Stimulated activated CD4-positive, alpha-beta T cell treated with anti-CD3 and anti-CD28 coated beads, Interleukin-4, amount 100 ng/mL, for 4 hours (primary cell): ENCODE measurements at regions not wholly inside any gene's neighbourhood (a gene's known extent, or its start where the extent isn't known, plus 50 kb on each side); places are given as distances from the start of the nearest gene placed in this dataset.

Experiments
- DNase-seq, 2 experiments: peaks; one replicate each; pipeline ENCODE4 v3.0.0-alpha.2; 2020

DNA sequence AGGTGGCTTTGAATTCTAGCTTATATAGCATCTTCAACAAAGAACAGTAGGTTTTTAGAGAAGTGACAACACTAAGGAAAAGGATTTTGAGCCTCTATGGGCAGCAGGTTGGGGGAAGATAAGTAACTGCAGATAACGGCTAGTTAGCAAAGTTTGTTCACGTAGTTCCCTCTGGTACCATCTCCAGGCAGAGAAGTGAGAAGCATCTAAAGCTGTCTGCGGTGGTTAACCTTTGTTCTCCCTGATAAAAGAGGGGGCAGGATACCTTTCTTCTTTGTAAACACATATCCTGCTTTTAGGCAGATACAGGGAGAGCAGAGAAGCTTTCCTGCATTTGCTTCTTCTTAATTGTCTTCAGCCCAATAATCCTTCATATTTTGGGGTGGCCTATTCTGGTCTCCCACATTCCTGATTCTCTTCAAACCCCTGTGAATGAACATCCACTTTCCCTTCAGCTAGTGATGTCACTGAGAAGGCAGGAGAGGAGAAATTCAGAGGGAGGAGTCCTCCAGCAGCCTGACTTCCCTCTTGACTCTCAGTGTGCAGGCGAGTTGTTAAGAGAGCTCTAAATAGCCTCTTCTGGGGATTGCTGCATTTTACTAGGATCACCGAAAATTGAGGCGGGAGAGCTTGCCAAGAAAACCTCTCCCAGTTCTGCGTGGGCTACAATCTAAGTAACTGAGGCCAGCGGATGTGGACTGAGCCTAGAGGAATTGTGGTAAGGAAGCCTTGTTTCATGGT is 393.7 kb upstream of the C2CD4B start:
- DNase-seq = no peak

DNA sequence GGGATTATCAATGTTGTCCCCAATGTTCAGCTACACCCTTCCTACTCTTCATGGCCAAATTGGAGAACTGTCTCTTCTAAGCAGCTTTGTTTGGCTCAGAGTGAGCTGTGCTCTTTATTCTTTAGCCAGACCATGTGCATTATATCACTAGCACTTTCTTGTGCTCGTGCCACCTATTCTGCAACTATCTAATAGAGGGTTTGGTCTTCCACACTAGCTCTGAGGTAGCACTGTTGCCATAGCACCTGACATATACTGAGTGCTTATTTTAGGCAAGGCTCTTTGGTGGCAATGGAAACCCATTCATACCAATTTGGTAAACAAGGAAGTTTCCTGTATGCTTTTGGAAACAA is 394.3 kb upstream of the C2CD4B start:
- DNase-seq = no peak

DNA sequence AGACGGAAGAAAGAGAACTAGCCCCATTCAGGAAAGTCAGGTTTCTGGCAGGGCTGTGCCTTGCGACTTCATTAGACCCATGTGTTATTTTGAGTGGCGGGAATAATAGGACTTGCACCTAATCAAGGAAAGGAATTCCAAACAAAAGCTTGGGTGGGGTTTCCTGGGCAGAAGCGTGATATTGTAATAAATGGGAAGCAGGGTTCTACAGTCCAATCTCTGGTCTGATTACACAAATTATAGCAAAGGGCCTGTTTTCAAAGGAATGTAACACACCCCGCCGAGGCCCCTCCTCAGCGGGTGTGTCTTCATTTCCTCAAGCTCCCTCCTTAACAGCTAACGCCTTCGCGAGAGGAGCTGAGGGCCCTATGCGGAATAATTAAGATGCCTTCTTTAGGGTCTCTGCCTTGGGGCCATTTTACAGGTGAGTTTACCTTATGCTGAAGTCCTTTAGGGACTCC is 396.0 kb upstream of the C2CD4B start:
- no peak for DNase-seq

DNA sequence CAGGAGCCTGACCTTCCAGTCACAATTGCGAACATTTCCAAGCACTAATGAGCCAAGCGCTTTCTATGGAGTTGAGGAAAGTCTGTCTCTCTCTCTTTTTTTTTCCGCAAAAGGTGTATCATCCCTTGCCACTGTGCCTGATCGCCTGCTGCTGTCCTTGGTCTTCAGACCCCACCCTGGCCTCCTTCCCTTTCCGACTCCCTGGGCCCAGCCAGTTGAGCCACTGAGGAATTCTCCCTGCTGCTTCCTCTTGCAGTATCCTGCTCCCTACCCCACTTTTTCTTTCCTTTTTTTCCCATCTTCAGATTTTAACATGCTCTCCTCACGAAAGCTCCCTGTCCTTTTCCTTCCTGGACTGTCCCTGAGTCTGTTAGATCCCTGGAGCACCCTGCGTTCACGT is 396.5 kb upstream of the C2CD4B start:
- DNase-seq = no peak

DNA sequence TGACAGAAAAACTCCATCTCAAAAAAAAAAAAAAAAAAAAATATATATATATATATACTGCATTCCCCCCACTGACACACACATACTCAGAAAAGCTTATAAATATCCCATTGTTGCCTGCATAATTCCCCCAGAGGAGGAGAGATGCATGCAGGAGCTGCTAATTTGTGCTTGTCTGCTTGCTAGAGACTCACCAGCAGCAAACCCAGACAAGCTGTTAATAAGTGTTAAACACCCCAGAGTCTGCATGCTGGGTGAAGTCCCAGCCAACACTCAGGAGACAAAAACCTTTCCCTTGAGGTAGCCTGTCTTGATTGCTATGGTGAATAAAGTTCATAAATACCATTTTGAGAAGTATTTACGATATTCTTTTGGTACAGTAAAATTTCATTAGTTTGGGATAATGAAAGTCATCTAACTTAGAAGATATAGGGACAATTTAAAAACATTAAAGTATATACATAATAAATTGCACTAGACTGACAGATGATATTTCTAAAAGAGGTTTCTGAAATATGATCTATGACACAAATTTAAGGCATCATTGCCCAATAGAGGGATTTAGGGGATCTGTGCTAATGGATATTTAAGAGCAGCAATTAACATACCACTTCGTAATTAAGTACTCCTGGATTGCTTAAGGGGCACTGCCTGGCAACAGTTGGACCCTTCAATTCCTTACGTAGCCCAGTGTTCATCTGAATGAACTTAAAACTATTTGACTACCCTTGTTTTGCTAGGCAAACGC is 400.0 kb upstream of the C2CD4B start:
- no peak for DNase-seq

DNA sequence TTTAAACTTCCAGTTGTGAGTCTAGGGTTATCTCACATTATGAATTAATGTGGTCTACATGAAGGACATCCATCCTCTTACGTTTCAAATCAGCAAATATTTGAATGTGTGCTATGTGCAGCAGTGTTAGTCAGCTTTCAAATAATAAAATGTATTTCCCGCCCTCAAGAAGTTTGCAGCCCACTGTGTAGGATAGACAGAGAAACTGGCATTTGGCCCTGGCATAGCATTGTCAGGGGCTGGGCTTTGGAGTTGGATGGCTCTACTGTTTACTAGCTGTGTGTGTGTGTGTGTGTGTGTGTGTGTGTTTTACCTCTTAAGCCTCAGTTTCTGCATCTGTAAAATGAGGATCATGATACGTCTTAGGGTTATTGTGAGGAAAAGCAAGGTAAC is 400.5 kb upstream of the C2CD4B start:
- DNase-seq = no peak

DNA sequence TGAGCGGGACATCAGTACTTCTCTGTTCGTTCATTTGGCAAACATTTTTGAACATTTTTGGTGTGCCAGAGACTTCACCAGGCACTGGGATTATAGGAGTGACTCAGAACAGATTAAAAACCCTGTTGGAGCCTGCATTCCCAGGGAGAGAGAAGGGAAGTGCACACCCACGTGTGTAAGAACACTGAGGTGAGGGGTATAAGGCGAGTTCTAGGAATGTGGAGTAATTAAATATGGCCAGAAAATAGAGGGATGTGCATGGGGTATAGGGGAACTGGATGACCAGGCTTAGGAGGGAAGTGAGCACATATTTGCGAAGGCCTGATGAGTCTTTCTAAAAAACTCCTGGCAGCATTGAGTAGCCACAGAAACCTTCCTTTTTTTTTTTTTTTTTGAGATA is 401.2 kb upstream of the C2CD4B start:
- DNase-seq = no peak

DNA sequence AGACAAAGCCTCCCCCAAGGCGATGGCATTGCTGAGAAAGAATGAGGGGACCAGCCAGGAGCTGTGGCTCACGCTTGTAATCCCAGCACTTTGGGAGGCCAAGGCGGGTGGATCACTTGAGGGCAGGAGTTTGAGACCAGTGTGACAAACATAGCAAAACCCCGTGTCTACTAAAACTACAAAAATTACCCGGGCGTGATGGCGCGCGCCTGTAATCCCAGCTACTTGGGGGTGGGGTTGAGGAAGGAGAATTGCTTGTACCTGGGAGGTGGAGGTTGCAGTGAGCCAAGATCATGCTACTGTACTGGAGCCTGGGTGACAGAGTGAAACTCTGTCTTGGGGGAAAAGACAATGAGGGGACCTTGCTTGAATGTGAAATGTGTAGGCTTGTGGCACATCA is 402.4 kb upstream of the C2CD4B start:
- no peak for DNase-seq

DNA sequence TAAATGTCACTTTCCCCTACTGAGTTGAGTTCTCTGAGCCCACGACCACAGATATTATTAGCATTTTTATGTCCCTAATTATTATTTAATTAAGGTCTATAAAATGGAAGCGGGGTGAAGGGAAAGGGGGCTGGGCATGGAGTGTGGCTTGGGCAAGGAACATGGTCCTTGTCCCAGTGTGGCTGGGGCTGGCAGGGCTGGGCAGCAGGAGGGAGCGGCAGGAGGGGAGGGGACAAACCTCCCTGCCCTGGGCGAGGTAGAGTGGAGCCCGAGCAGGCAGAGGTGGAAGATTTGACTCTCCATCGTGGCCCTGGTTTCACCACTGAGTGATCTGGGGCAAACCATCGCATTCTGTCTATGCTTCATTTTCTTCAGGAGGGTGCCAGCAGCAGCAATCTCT is 402.9 kb upstream of the C2CD4B start:
- no peak for DNase-seq

DNA sequence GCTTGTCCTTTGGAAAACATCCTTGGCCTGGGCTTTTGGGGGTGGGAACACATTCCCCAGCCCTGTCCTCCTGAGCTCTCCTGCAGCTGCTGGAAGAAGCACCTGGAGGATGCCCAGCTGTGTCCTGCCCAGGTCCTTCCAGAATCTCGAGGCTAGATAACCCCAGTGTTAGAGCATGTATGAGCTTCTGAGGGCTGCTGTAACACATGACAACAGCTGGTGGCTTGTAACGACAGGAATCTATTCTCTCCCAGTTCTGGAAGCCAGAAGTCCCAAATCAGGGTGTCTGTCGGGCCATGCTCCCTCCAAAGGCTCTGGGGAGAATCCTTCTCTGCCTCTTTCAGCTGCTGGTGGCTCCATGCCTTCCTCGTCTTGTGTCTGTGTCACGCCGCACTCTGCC is 403.6 kb upstream of the C2CD4B start:
- DNase-seq = no peak

DNA sequence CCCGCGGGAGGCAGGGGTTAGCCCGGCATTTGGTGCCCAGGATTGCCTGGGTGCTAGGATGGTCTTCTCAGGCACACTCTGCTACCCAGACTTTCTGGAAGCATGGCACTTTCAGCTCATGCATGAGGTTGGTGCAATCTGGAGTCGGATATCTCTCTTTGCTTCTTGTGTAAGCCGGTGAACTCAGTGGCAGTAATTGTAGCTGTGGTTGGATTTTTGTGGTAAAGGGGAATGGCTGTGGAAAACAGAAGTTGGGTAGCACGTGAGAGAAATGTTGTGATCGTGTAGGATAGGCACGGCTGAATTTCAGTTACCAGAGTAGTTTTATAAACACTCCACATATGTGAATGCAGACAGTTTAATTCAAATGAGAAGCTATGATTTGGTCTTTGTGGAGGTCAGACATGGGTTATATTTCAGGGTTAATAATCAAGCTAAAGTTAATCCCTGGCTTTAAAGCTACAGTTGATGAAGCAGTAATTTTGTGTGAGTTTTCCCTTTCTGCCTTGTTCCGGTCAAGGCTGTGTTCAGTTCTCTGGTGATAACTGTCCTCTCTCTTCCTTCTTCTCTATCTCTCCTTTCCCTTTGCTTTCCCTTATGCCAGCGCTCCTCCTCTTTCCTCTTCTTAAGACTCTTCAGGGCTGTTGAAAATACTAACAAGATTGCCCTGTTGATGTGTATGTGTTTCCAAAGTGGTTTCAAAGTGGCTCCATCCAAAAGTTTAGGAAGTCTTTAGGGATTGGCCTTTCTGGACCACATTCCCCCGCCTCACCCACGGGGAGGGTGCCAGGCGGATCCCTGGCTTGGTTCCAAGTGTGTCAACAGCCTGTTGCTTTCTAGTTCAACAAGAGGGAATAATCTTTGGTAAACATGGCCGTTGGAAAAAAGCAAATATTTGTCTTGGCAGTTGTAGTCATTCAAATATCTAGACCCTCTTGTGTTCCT is 404.6 kb upstream of the C2CD4B start:
- DNase-seq = no peak

DNA sequence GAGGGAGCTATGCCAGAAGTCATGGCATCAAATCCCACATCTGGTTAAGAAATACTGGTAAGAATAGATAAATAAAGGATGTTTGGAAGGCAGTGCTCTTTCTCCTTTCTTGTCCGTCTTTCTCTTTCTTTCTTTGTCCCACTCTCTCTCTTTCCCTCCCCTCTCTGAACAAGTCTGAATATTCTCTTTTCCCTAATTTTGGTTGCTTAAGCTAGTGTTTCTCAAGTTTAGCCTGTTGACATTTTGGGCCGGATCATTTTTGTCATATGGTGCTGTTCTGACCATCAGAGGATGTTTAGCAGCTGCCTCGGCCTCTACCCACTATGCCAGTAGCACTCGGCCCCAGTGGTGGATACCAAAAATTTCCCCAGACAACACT is 405.3 kb upstream of the C2CD4B start:
- no peak for DNase-seq

DNA sequence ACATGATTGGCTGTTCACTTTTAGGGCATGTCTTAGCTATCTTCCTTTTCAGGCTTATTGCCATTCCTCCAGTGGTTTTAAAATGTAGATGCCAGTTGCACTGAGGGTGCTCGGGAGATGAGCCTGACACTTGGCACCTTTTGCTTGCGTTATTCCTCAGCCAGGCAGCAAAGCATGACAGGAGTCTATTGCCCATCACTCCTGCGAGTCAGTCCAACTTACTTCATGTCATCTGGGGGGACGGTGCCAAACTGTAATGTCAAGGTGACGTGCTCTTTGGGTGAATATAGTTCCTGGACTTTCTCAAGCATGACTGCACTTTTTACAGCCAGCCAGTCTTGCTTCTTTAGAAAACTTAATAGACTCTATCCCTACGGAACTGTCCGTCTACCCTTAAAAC is 406.0 kb upstream of the C2CD4B start:
- no peak for DNase-seq

DNA sequence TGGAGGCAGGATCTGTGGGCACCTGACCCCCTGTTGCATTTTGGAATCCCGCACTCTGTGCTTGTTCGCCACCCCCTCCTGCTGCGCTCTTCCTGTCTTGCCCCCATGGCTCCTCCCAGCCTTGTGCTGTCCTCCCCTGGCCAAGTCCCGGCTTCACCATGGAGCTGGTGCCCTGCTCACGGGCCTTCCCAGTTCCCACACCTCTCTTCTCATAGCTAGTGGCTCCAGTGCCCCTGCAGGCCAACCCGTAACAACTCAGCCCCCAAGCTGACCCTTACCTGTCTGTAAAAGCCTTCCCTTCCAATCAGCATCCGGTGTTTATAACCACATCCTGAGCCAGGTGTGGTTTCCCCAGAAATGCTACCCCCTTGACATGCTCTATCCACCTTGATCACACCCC is 407.7 kb upstream of the C2CD4B start:
- no peak for DNase-seq

DNA sequence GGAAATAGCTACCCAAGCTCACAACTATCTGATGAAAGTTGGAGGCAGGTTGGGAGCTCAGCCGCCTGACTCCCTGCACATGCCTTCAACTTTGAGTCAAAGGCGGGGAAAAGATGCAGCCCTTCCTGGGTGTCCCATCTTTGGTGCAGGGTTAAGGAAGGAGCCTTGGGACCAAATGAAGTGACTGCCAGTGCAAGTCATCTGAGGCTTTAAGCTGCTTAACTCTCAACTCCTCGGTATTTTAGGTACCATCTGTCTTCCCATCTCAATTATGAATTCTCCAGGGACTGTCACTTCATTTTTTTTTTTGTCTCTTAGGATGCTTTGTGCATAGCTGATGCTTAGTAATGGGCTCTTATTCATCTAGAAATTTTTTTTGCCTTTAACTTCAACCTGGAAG is 408.8 kb upstream of the C2CD4B start:
- no peak for DNase-seq

DNA sequence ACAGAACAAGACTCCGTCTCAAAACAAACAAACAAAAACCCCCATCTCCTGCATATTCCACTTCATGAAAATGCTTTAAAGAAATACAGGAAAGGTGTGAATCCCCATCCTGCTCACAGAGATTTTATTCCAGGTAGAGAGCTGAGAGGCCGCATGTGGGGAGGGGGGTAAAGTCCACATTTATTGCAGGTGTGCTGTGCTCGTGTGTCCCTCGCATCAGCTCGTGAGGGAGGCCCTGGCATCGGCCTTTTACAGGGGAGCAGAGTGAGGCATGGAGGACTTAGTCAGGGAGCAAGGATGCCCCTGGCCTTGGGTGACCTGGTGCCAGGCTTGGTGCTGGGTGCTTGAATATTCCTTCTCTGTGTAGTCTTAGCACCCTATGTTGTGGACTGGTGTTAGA is 413.5 kb upstream of the C2CD4B start:
- DNase-seq = no peak

DNA sequence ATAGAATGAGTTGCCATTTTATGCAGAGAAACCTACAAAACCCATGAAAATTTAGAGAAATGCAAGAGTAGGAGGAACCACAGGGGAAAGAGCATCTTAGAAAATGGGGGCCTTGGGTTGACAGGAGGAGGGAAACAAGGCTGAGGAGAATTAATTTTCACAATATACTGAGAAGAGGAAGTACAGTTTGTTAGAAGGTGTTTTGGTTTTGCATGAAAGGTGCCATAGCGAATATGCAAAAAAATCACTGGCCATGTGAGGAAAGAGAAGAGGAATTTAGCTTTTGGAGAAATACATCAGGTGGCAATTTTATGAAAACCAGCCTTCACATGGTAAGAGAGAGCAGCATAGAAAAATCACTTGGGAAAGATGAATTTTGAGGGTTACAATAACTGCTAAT is 413.9 kb upstream of the C2CD4B start:
- no peak for DNase-seq

DNA sequence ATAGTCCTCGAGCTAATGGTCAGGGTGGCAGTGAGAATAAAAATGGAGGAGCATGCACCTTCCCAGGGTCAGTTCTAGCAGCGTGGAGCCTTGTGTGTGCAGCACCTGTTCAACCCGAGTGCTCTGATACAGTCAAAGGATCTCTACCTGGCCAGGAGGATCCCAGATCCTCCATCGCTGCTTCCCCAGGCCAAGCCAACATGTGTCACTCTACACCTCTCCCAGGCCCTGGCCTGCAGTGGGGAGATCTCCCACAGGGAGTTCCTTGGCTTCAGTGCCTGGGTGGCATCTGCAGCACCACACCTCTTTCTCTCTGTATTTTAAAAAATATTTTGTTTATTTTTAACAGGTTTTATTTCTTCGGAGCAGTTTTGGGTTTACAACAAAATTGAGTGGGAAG is 414.8 kb upstream of the C2CD4B start:
- no peak for DNase-seq

DNA sequence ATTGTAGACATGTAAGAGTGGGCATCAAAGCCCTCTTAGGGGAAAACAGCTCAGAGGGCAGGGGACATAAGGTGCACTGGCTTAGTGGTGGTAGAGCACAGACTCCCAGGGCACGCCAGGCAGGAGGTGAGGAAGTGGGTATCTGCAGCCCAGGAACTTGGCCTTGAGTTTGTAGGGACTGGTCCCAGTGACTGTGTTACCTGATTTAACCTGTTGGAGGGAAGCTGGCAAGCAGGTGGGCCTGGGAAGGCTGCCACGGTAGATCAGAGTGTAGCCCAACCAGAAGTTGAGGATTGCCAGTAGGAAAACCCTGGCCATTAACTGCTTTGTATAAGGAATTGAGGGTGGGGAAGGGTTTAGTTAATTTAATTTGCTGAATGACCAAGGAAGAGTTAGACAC is 417.5 kb upstream of the C2CD4B start:
- no peak for DNase-seq

DNA sequence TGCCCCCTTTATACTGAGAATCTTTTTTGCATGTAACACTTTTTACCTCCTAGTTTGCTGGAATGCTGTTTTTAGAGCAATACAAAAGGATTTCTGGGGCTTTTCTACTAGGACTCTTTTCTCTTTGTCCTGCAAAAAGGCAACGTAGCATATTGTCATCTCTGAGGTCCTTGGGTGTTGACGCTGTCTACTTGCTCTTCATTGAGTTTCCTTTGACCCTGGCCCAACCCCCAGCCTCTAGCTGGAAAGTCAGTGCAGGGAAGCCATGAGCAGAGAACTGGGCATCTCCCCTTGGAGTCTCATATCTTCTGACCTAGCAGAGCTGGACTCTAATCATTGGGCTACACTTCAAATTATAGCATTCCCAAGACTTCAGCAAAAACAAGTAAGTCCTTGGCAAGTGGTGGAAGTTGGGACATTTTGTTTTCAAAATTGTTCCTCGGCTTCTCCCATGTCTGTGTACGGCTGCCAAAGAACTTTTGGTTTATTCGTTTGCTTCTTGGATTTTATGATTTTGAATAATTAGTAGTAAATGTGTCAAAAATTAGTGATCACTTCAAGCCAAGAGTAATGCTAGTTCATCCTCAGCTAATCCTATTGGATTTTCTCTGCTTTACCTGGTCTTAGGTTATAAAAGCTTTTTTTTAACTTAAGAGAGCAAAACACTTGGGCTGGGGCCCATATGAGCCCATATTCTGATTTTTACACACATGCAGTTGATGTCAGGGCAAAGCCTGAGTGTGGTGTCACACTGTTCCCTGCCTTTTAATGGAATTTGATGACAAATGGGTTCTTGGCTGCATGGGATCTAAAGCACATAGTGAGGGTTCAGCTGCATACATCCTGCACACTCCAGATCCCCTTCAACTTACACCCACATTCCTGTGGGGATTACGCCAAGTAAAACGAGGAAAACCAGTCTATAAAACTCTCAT is 419.5 kb upstream of the C2CD4B start:
- no peak for DNase-seq

DNA sequence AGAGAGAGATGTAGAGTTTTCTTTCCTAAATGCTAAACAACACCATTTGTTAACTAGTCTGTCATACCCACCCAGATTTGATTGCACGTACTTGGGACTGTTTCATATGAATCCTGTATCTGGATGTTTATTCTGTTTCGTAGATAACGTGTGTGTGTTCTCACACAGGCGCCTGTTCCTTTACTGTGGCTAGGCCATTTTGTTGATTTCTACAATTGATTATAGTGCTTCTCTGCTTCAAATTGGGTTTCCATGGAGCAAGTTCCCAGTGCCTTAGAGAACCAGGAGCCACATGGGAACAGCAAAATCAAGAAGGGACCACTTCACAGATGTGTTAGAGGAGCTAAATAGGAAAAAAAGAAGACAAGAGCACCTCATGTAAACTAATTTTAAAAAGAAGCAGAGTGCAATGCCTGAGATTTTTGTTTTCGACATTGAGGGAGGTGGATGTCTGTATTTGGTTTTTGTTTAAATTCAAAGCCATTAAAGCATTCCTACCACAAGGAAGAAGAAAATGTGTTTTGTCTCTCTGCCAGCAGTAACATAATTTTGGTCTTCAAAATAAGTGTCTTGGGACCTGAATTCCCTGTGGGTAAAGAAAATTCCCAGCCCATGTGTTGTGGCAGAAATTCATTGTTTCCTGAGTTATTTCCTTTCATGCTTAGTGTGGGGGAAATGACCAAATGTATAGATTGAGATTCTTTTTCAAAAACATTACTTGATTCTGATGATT is 424.0 kb upstream of the C2CD4B start:
- DNase-seq = no peak
